ENCODE measurements at regions not wholly inside any gene's neighbourhood (a gene's known extent, or its start where the extent isn't known, plus 50 kb on each side); places are given as distances from the start of the nearest gene placed in this dataset.

- TF ChIP-seq CTCF (IDR thresholded peaks at IDR 0.05; ENCODE audit: borderline replicate concordance, insufficient read depth, low read depth, low read length): no peak
- no peak overlapping the region for H3K4me3 ChIP-seq (ENCODE audit: low read depth, low read length)
Observed at GRCh38 chr2:139469985-139470384, 689.8 kb upstream of the NXPH2 start.

- H3K4me3 ChIP-seq (ENCODE audit: low read depth, low read length): no peak overlapping the region
- no peak for TF ChIP-seq CTCF (IDR thresholded peaks at IDR 0.05; ENCODE audit: borderline replicate concordance, insufficient read depth, low read depth, low read length)
Observed at GRCh38 chr2:139465789-139466188, 685.6 kb upstream of the NXPH2 start.

GRCh38 chr2:139457873-139458272 lies 677.7 kb upstream of the NXPH2 start:
- no peak overlapping the region for H3K4me3 ChIP-seq (ENCODE audit: low read depth, low read length)
- no peak for TF ChIP-seq CTCF (IDR thresholded peaks at IDR 0.05; ENCODE audit: borderline replicate concordance, insufficient read depth, low read depth, low read length)

GRCh38 chr2:139454251-139454650 lies 674.1 kb upstream of the NXPH2 start:
- TF ChIP-seq CTCF (IDR thresholded peaks at IDR 0.05; ENCODE audit: borderline replicate concordance, insufficient read depth, low read depth, low read length): no peak
- H3K4me3 ChIP-seq (ENCODE audit: low read depth, low read length): no peak overlapping the region

- no peak for TF ChIP-seq CTCF (IDR thresholded peaks at IDR 0.05; ENCODE audit: borderline replicate concordance, insufficient read depth, low read depth, low read length)
- H3K4me3 ChIP-seq (ENCODE audit: low read depth, low read length): no peak overlapping the region
Observed at GRCh38 chr2:139439100-139439499, 658.9 kb upstream of the NXPH2 start.

GRCh38 chr2:139438478-139438877 lies 658.3 kb upstream of the NXPH2 start:
- H3K4me3 ChIP-seq (ENCODE audit: low read depth, low read length): no peak overlapping the region
- no peak for TF ChIP-seq CTCF (IDR thresholded peaks at IDR 0.05; ENCODE audit: borderline replicate concordance, insufficient read depth, low read depth, low read length)

- TF ChIP-seq CTCF (IDR thresholded peaks at IDR 0.05; ENCODE audit: borderline replicate concordance, insufficient read depth, low read depth, low read length): no peak
- H3K4me3 ChIP-seq (ENCODE audit: low read depth, low read length): no peak overlapping the region
Observed at GRCh38 chr2:139427164-139427563, 647.0 kb upstream of the NXPH2 start.

All from GM12875 (cell line).